ENCODE measurements at regions not wholly inside any gene's neighbourhood (a gene's known extent, or its start where the extent isn't known, plus 50 kb on each side); places are given as distances from the start of the nearest gene placed in this dataset.

DNA sequence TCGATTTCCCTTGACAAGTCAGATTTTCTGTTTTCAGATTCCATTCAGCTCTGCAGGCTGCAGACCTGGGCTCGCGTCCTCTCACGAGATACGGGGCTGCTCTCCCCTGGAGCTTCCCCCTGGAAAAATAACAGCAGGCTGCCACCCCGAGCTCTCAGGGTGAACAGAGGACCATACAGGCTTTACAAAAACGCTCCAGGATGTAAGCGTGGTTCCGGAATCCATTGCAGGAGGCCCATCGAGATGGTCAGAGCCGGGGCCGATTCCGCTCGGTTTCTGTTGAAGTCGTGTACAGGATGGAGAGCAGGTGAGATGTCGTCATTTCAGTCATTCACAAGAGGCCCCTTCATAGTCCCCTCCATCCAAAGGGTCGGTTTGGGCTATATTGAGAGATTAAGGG lies 297.7 kb upstream of the IRX4 start:
- peak in 1 of 2 donors; percentile 23 for DNase-seq
- H3K4me3 ChIP-seq, result no peak overlapping the region
- peaks cover 0 to 20% of the 10 kb centered on the region in 2 donors for H3K27me3 ChIP-seq
- TF ChIP-seq, protein P1, sequence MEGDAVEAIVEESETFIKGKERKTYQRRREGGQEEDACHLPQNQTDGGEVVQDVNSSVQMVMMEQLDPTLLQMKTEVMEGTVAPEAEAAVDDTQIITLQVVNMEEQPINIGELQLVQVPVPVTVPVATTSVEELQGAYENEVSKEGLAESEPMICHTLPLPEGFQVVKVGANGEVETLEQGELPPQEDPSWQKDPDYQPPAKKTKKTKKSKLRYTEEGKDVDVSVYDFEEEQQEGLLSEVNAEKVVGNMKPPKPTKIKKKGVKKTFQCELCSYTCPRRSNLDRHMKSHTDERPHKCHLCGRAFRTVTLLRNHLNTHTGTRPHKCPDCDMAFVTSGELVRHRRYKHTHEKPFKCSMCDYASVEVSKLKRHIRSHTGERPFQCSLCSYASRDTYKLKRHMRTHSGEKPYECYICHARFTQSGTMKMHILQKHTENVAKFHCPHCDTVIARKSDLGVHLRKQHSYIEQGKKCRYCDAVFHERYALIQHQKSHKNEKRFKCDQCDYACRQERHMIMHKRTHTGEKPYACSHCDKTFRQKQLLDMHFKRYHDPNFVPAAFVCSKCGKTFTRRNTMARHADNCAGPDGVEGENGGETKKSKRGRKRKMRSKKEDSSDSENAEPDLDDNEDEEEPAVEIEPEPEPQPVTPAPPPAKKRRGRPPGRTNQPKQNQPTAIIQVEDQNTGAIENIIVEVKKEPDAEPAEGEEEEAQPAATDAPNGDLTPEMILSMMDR (IDR thresholded peaks at IDR 0.05), result no peak
- intact Hi-C loops (cut with DNase I; ENCODE audit: low total_unique reads), result no loop called here
- H3K36me3 ChIP-seq, result no peaks in the 10 kb centered on the region
- no peak overlapping the region for H3K27ac ChIP-seq
- no peaks in the 10 kb centered on the region for H3K9me3 ChIP-seq
- H3K4me1 ChIP-seq, result no peaks in the 10 kb centered on the region

GRCh38 chr5:2179861-2180260 lies 297.1 kb upstream of the IRX4 start:
- DNase-seq, result peak in 1 of 2 donors; percentile 15
- intact Hi-C loops (cut with DNase I; ENCODE audit: low total_unique reads), result no loop called here
- H3K27ac ChIP-seq, result no peak overlapping the region

GRCh38 chr5:2178528-2178927 lies 295.8 kb upstream of the IRX4 start:
- TF ChIP-seq, protein P1 (IDR thresholded peaks at IDR 0.05), result no peak
- Histone ChIP-seq H3K4me1 (no peaks in the 10 kb centered on the region), H3K36me3 (no peaks in the 10 kb centered on the region), H3K27me3 (peaks cover 0 to 21% of the 10 kb centered on the region in 2 donors), H3K4me3 (no peak overlapping the region), H3K9me3 (no peaks in the 10 kb centered on the region), H3K27ac (no peak overlapping the region)
- intact Hi-C loops (cut with DNase I; ENCODE audit: low total_unique reads), result no loop called here
- peak in 1 of 2 donors; percentile 55 for DNase-seq

More at GRCh38 chr5:2179861-2180260, 297.1 kb upstream of the IRX4 start:
- Histone ChIP-seq H3K27me3 (peaks cover 0 to 23% of the 10 kb centered on the region in 2 donors), H3K36me3 (no peaks in the 10 kb centered on the region), H3K4me3 (no peak overlapping the region), H3K4me1 (no peaks in the 10 kb centered on the region), H3K9me3 (no peaks in the 10 kb centered on the region)
- TF ChIP-seq, protein P1 (IDR thresholded peaks at IDR 0.05), result no peak

DNA sequence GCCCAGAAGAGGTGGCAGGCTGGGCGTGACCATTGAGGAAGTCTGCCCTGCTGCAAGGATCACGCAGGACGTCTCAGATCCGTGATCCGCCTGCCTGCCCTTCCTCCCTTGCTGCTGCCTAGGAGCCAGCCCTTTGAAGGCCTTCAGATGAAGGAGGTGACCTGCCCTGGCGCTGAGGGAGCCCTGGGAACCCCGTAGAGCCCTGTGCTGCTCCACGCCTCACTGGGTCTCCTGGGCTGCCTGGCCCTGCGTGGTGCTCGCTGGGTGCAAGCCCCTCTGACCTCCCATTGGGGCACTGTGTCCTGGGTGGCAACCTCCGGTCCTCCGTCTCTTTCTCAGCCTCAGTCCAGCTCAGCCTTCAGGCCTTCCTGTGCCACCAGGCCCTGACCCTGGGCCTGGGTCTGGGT lies 295.3 kb upstream of the IRX4 start:
- H3K4me1 ChIP-seq, result no peaks in the 10 kb centered on the region
- TF ChIP-seq, protein P1 (IDR thresholded peaks at IDR 0.05), result no peak
- no peaks in the 10 kb centered on the region for H3K36me3 ChIP-seq
- intact Hi-C loops (cut with DNase I; ENCODE audit: low total_unique reads), result no loop called here
- peak in 1 of 2 donors; percentile 53 for DNase-seq
- peaks cover 0 to 20% of the 10 kb centered on the region in 2 donors for H3K27me3 ChIP-seq
- no peak overlapping the region for H3K4me3 ChIP-seq
- no peak overlapping the region for H3K27ac ChIP-seq
- H3K9me3 ChIP-seq, result no peaks in the 10 kb centered on the region

GRCh38 chr5:2177244-2177643 lies 294.5 kb upstream of the IRX4 start:
- Histone ChIP-seq H3K27ac (no peak overlapping the region), H3K4me1 (no peaks in the 10 kb centered on the region), H3K4me3 (no peak overlapping the region), H3K27me3 (peaks cover 0 to 23% of the 10 kb centered on the region in 2 donors), H3K9me3 (no peaks in the 10 kb centered on the region), H3K36me3 (no peaks in the 10 kb centered on the region)
- intact Hi-C loops (cut with DNase I; ENCODE audit: low total_unique reads), result no loop called here
- DNase-seq, result peak in 1 of 2 donors; percentile 47
- TF ChIP-seq, protein P1 (IDR thresholded peaks at IDR 0.05), result no peak

- intact Hi-C loops (cut with DNase I; ENCODE audit: low total_unique reads), result no loop called here
- DNase-seq, result no peak
- Histone ChIP-seq H3K27me3 (peaks cover 0 to 23% of the 10 kb centered on the region in 2 donors), H3K9me3 (no peaks in the 10 kb centered on the region), H3K4me1 (no peaks in the 10 kb centered on the region), H3K36me3 (no peaks in the 10 kb centered on the region), H3K27ac (no peak overlapping the region), H3K4me3 (no peak overlapping the region)
- TF ChIP-seq, protein P1 (IDR thresholded peaks at IDR 0.05), result no peak
These were observed 293.9 kb upstream of the IRX4 start for GRCh38 chr5:2176581-2176980.

All from tibial artery (tissue), 4 donors.